ENCODE measurements at regions not wholly inside any gene's neighbourhood (a gene's known extent, or its start where the extent isn't known, plus 50 kb on each side); places are given as distances from the start of the nearest gene placed in this dataset.

GRCh38 chr12:115001571-115002180 is 317.7 kb upstream of the TBX3 start:
- TF ChIP-seq EZH2phosphoT487 (IDR thresholded peaks at IDR 0.05; ENCODE audit: borderline replicate concordance): no peak
- TF ChIP-seq, protein P1, sequence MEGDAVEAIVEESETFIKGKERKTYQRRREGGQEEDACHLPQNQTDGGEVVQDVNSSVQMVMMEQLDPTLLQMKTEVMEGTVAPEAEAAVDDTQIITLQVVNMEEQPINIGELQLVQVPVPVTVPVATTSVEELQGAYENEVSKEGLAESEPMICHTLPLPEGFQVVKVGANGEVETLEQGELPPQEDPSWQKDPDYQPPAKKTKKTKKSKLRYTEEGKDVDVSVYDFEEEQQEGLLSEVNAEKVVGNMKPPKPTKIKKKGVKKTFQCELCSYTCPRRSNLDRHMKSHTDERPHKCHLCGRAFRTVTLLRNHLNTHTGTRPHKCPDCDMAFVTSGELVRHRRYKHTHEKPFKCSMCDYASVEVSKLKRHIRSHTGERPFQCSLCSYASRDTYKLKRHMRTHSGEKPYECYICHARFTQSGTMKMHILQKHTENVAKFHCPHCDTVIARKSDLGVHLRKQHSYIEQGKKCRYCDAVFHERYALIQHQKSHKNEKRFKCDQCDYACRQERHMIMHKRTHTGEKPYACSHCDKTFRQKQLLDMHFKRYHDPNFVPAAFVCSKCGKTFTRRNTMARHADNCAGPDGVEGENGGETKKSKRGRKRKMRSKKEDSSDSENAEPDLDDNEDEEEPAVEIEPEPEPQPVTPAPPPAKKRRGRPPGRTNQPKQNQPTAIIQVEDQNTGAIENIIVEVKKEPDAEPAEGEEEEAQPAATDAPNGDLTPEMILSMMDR (conservative IDR thresholded peaks at IDR 0.05; ENCODE audit: low read length): no peak

Data from Loucy (cell line).